ENCODE measurements at regions not wholly inside any gene's neighbourhood (a gene's known extent, or its start where the extent isn't known, plus 50 kb on each side); places are given as distances from the start of the nearest gene placed in this dataset.
A peak's percentile ranks its signal among the peaks of the same experiment; 100 is the strongest.

- peak overlapping the region in 4 of 21 experiments; percentile 14 to 79 (median 48) for H3K27ac ChIP-seq
- no peak overlapping the region for H3K4me3 ChIP-seq
Measured at GRCh38 chr21:29436650-29437049, 137.9 kb downstream of the BACH1 start.

- H3K27ac ChIP-seq = peak overlapping the region in 1 of 21 experiments; percentile 21
- no peak overlapping the region for H3K4me3 ChIP-seq
Measured at GRCh38 chr21:29441651-29442050, 142.9 kb downstream of the BACH1 start.

DNA sequence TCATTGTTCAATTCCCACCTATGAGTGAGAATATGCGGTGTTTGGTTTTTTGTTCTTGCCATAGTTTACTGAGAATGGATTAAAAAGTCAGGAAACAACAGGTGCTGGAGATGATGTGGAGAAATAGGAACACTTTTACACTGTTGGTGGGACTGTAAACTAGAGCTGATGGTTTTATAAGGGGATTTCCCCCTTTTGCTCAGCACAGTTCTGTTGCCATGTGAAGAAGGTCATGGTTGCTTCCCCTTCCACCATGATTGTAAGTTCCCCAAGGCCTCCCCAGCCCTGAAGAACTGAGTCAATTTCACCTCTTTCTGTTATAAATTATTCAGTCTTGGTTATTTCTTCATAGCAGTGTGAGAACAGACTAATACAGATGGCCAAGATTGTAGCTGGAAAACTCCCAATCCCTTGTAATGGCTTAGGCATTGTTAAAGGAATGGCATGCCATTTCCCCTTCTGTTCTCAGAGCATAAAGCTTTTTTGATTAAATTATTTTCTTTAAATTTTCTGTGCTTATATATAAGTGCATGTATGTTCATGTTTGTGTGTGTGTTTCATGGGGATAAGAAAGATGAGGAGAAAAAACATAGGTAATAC, 144.8 kb downstream of the BACH1 start:
- Histone ChIP-seq H3K27ac (no peak overlapping the region), H3K4me3 (no peak overlapping the region)

GRCh38 chr21:29448766-29449165, 150.0 kb downstream of the BACH1 start:
- peak overlapping the region in 3 of 21 experiments; percentile 52 to 87 (median 66) for H3K27ac ChIP-seq
- no peak overlapping the region for H3K4me3 ChIP-seq

- Histone ChIP-seq H3K27ac (peak overlapping the region in 7 of 21 experiments; percentile 9 to 87 (median 66)), H3K4me3 (no peak overlapping the region)
Measured at GRCh38 chr21:29449306-29449950, 150.7 kb downstream of the BACH1 start.

GRCh38 chr21:29450058-29450457, 151.3 kb downstream of the BACH1 start:
- H3K4me3 ChIP-seq = no peak overlapping the region
- peak overlapping the region in 7 of 21 experiments; percentile 9 to 87 (median 66) for H3K27ac ChIP-seq

DNA sequence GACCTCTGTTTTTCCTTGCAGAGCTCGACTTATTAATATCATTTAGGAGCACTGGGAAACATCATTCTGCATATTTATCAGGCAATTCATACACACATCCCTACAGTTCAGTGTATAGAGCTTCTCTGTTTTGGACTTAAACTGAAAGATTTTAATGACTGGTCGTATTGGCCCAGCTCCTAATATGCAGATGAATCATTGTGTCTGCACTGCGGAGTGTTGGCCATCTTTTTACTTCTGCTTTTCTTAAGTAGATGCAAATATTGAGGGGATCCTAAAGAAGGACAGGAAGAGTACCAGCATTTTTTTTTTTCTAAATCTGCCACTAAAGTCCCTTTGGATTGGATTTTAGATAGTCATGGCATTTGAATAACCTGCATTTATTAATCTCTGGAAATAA, 154.8 kb downstream of the BACH1 start:
- Histone ChIP-seq H3K27ac (no peak overlapping the region), H3K4me3 (no peak overlapping the region)

DNA sequence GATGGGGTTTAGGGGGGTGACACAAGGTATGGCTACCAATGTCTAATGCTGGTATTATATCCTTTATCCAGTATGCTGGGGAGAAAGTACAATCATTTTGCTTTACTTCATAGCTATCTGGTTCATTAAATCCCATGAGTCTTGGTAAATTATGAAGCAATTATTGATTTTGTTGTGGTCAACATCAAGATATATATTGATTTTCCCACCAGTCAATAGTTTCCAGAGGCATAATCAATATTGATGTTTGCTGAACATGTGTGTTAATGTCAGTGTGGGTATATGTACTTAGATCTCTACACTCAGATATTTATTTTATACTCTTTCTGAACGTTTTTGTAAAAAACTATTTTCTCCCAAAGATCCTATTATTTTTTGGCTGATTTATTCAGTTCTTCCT, 155.5 kb downstream of the BACH1 start:
- Histone ChIP-seq H3K4me3 (no peak overlapping the region), H3K27ac (no peak overlapping the region)

DNA sequence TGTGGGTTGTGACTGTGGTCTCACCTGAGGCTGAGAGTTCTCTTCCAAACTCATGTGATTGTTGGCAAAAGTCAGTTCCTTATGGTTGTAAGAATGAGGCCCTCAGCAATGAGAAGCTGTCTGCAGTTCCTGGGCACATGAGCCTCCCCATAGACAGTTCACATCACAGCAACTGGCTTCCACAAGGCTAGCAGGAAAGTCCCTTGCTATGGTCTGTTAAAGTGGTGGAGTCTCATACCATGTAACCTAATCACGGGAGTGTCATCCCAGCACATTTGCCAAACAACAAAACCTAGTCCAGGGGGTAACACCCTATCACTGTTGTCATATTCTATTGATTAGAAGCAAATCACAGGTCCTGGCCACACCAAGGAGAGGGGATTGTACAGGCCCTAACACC, 163.8 kb downstream of the BACH1 start:
- H3K4me3 ChIP-seq = no peak overlapping the region
- no peak overlapping the region for H3K27ac ChIP-seq

GRCh38 chr21:29465546-29465945, 166.8 kb downstream of the BACH1 start:
- H3K4me3 ChIP-seq = no peak overlapping the region
- no peak overlapping the region for H3K27ac ChIP-seq

GRCh38 chr21:29466532-29466931, 167.8 kb downstream of the BACH1 start:
- Histone ChIP-seq H3K4me3 (no peak overlapping the region), H3K27ac (no peak overlapping the region)

DNA sequence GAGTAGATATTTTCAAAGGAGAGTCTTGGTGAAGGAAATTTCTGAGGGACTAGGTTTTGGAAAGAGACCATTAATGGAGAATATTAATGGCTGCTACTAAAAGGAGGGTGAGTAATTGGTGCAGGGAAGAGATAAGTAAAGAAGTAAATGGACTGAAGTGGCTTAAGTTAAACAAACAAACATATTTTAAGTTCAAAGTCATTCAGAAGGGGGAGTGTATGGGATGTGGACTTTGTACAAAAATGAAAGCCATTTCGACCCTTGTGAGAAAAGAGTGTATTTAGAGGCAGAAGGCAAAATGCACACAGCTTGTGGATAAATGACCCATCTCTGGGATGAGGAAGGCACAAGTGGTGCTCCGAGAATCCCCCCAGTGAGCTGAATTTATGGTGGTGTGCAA, 171.7 kb downstream of the BACH1 start:
- Histone ChIP-seq H3K27ac (no peak overlapping the region), H3K4me3 (no peak overlapping the region)

DNA sequence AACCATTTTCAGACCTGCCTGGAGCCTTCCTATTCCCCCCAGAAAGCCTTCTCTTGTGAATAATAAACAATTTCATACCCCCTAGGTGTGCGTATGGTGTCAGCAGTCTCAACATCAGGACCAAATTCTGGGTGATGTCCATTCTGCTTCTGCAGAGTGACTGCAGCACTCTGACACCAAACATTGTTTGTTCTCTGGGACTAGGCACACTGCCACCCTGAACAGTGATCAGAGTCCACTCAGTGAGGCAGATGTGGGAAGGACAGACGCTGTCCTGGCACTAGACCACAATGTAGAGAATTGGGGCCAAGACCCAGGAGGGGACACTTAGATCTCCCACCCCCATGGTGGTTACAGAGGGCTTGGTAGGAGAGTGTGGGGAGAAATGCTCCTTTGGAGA, 175.1 kb downstream of the BACH1 start:
- H3K27ac ChIP-seq = no peak overlapping the region
- no peak overlapping the region for H3K4me3 ChIP-seq

DNA sequence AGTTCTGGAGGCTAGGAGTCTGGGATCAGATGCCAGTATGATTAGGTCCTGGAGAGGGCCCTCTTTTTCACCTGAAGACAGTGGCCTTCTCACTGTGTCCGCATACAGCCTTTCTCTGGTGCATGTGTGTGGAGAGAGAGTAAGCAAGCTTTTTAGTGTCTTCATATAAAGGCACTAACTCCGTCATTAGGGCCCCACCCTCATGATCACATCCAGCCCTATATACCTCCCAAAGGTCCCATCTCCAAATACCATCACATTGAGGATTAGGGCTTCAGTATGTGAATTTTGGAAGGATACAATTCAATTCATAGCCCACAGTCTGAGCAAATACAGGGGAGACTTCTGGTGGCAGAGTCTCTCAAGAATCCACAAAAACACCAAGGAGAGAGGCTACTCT, 176.6 kb downstream of the BACH1 start:
- Histone ChIP-seq H3K27ac (no peak overlapping the region), H3K4me3 (no peak overlapping the region)

GRCh38 chr21:29477347-29477746, 178.6 kb downstream of the BACH1 start:
- no peak overlapping the region for H3K27ac ChIP-seq
- no peak overlapping the region for H3K4me3 ChIP-seq

DNA sequence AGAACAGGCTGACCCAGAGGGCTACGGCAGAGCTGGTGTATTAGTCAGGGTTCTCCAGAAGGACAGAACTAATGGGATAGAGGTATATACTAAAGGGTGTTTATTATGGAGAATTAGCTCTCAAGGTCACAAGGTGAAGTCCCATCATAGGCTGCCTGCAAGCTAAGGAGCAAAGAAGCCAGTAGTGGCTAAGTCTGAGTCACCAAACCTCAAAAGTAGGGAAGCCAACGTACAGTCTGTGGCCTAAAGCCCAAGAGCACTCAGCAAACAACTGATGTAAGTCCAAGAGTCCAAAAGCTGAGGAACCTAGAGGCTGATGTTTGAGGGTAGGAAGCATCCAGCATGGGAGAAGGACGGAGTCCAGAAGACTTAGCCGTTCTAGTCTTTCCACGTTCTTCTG, 179.2 kb downstream of the BACH1 start:
- Histone ChIP-seq H3K27ac (no peak overlapping the region), H3K4me3 (no peak overlapping the region)

GRCh38 chr21:29481081-29481480, 182.4 kb downstream of the BACH1 start:
- no peak overlapping the region for H3K4me3 ChIP-seq
- H3K27ac ChIP-seq = no peak overlapping the region

GRCh38 chr21:29481641-29482040, 182.9 kb downstream of the BACH1 start:
- H3K4me3 ChIP-seq = no peak overlapping the region
- H3K27ac ChIP-seq = no peak overlapping the region

- no peak overlapping the region for H3K27ac ChIP-seq
Measured at GRCh38 chr21:29486306-29486807, 187.6 kb downstream of the BACH1 start.

More at GRCh38 chr21:29486306-29486807, 187.6 kb downstream of the BACH1 start:
- no peak overlapping the region for H3K4me3 ChIP-seq
